MM.1S (cell line): ENCODE measurements at regions not wholly inside any gene's neighbourhood (a gene's known extent, or its start where the extent isn't known, plus 50 kb on each side); places are given as distances from the start of the nearest gene placed in this dataset.

Experiments used
- CTCF ChIP-seq: fragments of 300-600 bp; sonication (generic); IDR thresholded peaks from 2 replicates; pipeline ENCODE4 v1.5.1; 2016; ENCODE audit warnings: antibody characterized with exemption, low read length, mixed read lengths
- EZH2 ChIP-seq: fragments of 300-600 bp; sonication (generic); optimal IDR thresholded peaks from 2 replicates; pipeline ENCODE3; 2017; ENCODE audit warnings: low read depth, mild to moderate bottlenecking, antibody characterized with exemption, low read length, mixed read lengths
- EZH2phosphoT487 ChIP-seq: fragments of 300-600 bp; sonication (generic); IDR thresholded peaks from 2 replicates; pipeline ENCODE4 v1.6.1; 2018; ENCODE audit warnings: antibody characterized with exemption, low read length

- TF ChIP-seq CTCF, result no peak
- no peak for TF ChIP-seq EZH2
- TF ChIP-seq EZH2phosphoT487, result no peak
Measured at GRCh38 chr4:187191676-187192075, 468.0 kb upstream of the FAT1 start.
